H1 (cell line): ENCODE measurements at regions not wholly inside any gene's neighbourhood (a gene's known extent, or its start where the extent isn't known, plus 50 kb on each side); places are given as distances from the start of the nearest gene placed in this dataset.

Experiments
- BRCA1 ChIP-seq: IDR thresholded peaks from 2 replicates; pipeline ENCODE4 v1.6.1; 2012; ENCODE audit warnings: low read depth, low read length, improper control_type of control experiment
- CBX5 ChIP-seq: fragments of 300-800, 300-1000 bp; sonication (generic); IDR thresholded peaks from 2 replicates; pipeline ENCODE4 v1.7.1; 2016; ENCODE audit warnings: antibody characterized with exemption, low read length, low read depth
- CBX8 ChIP-seq: fragments of 300-800, 300-1000 bp; sonication (generic); IDR thresholded peaks from 2 replicates; pipeline ENCODE4 v1.7.1; 2016; ENCODE audit warnings: low read depth, low read length, borderline replicate concordance
- CHD1 ChIP-seq: IDR thresholded peaks from 2 replicates; pipeline ENCODE4 v1.6.1; 2012; ENCODE audit warnings: low read depth, low read length, improper control_type of control experiment
- CHD7 ChIP-seq: fragments of 300-600 bp; sonication (generic); IDR thresholded peaks from 2 replicates; pipeline ENCODE4 v1.7.1; 2012; ENCODE audit warnings: low read length, moderate library complexity, mild to moderate bottlenecking, inconsistent platforms; ENCODE audit not compliant: insufficient replicate concordance
- HDAC6 ChIP-seq: IDR thresholded peaks from one replicate; pipeline ENCODE4 v1.7.1; 2012; ENCODE audit warnings: low read depth, mild to moderate bottlenecking, inconsistent platforms, low read length, moderate library complexity
- KDM1A ChIP-seq: fragments of 200-600, 300-600 bp; sonication (generic); IDR thresholded peaks from 2 replicates; pipeline ENCODE4 v1.7.1; 2016; ENCODE audit warnings: mild to moderate bottlenecking, low read length, borderline replicate concordance
- MAX ChIP-seq: IDR thresholded peaks from 2 replicates; pipeline ENCODE4 v1.6.1; 2012; ENCODE audit warnings: inconsistent platforms
- POLR2A ChIP-seq, 2 experiments: IDR thresholded peaks; 1 replicate in 1 of 2; 2 replicates in 1 of 2; pipeline ENCODE4 v1.6.1; 2011; ENCODE audit warnings: low read depth in 2 of 2, low read length in 2 of 2, mild to moderate bottlenecking in 2 of 2; ENCODE audit errors: control extremely low read depth in 1 of 2
- SIRT6 ChIP-seq: IDR thresholded peaks from one replicate; pipeline ENCODE4 v1.7.1; 2012; ENCODE audit warnings: low read length, inconsistent platforms
- TF ChIP-seq, protein P1 (sequence below): IDR thresholded peaks from 2 replicates; pipeline ENCODE4 v1.6.1; 2011; ENCODE audit warnings: low read depth, mild to moderate bottlenecking, low read length; ENCODE audit not compliant: insufficient read depth

DNA sequence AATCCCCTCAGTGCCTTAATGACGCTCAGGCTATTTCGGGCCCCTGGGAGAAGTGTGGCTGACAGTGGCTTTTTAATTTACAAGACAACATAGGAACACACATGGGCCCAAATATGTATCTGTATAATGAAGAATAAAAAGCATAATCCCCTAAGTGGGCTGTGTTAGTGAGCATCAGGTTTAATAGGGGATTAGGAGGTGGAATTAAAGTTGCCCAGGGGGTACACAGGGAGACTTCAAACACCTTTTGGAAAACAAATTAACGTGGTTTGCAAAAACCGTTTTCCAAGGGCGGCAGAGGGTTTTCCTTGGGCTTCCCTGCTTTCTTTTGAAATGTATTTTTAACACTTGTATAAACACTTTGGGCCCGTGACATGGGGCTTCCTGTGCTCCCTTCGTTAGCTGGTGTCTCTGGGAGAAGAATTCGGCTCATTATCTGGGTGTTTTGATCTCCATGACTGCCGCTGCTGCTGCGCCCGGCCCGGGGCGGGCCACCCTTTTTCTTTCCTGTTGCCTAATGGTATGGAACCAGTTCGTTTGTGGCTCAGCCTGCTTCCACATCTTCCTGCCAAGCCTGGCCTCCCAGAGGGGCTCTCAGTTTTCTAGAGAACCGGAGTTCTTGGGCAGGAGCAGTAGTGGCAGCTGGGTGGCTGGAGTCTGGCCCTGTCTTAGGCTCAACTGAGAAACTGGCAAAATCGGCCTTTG, 173.0 kb downstream of the MACROH2A1 start (continued):
- TF ChIP-seq CHD7 (no peak), CBX5 (no peak), POLR2A (IDR thresholded peaks at IDR 0.05; ENCODE audit: control extremely low read depth in 1 of 2, low read depth in 2 of 2, low read length in 2 of 2) (no peak), BRCA1 (no peak), KDM1A (no peak), MAX (no peak), HDAC6 (no peak), CBX8 (no peak), CHD1 (no peak), SIRT6 (no peak)
- TF ChIP-seq, protein P1, sequence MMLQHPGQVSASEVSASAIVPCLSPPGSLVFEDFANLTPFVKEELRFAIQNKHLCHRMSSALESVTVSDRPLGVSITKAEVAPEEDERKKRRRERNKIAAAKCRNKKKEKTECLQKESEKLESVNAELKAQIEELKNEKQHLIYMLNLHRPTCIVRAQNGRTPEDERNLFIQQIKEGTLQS = no peak
